Pons (tissue), 1 donor: ENCODE measurements at regions not wholly inside any gene's neighbourhood (a gene's known extent, or its start where the extent isn't known, plus 50 kb on each side); places are given as distances from the start of the nearest gene placed in this dataset.
"Not testable (repeated sequence)": the region's sequence is repeated elsewhere in the genome, so short reads cannot be mapped to it uniquely, and the experiment has no call there.

ENCODE experiments used
- DNase-seq: peaks from one replicate; pipeline ENCODE4 v3.0.0-alpha.2; 2016; ENCODE audit warnings: low spot score

DNA sequence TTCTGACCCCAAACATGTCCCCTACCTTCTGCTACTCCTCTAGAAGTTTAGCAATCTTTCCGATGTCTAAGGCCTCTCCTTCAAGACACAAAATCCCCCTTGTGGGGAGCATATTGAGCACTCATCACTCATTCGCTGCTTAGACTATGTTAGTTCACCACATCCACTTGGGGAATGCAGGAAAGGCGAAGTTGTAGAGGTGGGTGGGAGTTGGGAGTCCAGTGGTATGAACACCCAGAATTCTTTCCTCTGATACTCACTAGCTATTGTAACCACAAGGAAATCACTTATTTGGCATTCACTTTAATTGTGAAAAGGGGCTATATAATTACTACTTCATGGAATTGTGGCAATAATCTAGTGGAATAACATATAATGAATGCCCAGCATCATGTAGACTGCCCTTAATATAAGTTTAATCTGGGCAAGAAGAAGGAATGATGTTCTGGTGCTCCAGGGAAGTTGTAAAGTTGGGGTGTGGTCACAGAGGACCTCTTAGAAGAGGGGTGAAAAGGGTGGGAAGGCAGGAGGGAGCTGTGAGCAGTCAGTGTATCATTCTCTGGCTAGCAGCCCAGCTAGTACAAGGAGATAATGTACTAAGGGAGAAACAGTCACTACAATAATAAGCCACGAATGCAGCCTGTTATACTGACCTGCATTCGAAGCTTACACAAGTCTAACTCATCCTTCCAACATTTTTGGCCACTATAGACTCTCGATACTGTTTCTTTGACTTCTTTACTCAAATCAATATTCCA is 468.2 kb upstream of the DIPK2B start:
- no peak for DNase-seq

DNA sequence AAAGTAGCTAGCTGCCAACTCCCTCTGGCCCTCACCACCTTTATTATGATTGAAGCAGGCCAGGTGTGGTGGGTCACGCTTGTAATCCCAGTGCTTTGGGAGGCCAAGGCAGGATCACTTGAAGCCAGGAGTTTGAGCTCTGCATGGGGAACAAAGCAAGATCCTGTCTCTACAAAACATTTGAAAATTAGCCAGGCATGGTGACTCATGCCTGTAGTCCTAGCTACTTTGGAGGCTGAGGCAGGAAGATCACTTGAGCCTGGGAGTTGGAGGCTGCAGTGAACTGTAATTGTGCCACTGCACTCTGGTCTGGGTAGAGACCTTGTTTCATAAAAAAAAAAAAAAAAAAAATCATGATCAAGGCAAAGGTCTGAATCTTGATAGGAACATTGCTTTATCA is 467.0 kb upstream of the DIPK2B start:
- DNase-seq: no peak

DNA sequence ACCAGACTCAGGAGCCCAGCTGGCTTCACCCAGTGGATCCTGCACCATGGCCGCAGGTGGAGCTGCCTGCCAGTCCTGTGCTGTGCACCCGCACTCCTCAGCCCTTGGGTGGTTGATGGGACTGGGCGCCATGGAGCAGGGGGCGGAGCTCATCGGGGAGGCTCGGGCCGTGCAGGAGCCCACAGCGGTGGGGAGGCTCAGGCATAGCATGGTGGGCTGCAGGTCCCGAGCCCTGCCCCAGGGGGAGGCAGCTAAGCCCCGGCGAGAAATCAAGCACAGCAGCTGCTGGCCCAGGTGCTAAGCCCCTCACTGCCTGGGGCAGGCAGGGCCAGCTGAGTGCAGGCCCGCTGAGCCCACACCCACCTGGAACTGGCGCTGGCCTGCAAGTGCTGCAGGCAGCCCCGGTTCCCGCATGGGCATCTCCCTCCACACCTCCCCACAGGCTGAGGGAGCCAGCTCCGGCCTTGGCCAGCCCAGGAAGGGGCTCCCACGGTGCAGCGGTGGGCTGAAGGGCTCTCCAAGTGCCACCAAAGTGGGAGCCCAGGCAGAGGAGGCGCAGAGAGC is 464.1 kb upstream of the DIPK2B start:
- DNase-seq: no peak

DNA sequence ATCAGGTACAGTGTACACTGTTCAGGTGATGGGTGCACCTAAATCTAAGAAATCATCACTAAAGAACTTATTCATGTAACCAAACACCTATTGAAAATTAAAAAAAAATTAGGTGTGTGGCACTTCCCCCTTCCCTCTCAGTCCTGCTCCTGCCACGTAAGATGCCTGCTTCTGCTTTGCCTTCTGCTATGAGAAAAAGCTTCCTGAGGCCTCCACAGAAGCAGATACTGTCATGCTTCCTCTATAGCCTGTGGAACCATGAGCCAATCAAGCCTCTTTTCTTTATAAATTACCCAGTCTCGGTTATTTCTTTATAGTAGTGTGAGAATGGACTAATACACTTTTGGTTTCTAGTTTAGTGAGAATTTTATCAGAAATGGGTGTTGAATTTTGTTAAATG is 459.8 kb upstream of the DIPK2B start:
- no peak for DNase-seq

DNA sequence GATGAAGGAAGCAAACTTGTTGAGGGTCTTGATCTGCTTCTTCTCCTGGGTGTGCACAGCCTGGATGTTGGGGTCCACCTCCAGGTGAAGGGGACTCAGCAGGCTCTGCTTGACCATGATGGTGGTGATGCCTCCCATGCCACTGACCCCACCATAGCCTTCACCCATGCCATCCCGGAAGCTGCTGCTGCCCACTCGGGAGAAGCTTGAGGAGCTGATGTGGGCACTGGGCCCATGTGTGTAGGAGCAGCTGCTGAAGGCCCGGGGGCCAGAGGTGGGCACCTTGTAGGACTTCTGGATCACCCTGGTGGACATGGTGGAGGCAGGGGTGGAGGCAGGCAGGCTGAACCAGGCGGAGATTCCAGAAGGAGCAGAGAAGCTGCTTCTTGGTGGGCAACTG is 432.7 kb upstream of the DIPK2B start:
- no peak for DNase-seq

DNA sequence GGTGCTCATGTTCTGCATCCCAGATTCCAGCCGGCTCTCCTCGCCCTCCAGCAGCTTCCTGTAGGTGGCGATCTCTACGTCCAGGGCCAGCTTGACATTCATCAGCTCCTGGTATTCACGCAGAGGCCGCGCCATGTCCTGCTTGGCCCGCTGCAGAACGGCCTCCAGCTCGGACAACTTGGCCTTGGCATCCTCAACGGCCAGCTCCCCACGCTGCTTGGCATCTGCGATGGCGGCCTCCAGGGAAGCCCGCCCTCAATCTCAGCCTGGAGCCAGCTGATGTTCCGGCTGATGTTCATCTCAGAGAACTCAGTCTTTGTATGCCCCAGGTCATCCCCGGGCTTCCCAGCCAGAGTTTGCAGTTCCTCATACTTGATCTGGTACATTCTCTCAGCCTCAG is 431.8 kb upstream of the DIPK2B start:
- no peak for DNase-seq

DNA sequence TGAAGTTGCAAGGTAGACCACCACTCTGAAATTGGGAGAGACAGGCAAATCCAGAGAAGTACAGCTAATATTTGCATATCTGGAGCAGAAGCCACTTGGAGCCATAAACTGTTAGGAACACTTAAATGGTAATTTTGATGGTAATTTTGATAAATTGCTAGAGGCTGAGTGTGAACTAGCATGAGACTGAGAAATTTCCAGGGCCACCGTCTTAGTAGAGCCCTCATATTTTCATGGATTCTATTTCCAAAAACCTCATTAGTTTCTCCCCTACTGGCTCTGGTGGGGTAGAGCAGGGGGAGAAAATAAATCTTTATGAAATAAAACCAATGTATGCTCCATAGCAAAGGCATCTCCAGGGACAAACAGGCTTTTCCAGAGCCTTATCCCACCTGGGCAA is 429.4 kb upstream of the DIPK2B start:
- no peak for DNase-seq

DNA sequence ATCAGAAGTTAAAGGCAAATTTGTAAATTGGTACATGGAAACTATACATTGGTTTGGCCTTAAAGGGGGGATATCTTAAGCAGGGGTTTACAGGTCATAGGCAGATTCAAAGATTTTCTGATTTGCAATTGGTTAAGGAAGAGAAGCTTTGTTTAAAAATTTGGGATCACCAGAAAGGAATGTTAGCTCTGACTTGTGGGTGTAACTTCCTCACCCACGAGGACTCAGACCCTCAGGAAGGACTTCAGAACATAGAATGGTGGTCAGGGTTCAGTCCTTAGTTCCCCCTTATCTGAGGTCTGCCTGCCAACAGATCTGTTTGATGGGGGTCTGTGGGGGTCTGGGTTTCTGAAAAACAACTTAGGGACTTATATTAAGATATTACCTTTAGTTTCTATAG is 427.4 kb upstream of the DIPK2B start:
- DNase-seq: no peak

DNA sequence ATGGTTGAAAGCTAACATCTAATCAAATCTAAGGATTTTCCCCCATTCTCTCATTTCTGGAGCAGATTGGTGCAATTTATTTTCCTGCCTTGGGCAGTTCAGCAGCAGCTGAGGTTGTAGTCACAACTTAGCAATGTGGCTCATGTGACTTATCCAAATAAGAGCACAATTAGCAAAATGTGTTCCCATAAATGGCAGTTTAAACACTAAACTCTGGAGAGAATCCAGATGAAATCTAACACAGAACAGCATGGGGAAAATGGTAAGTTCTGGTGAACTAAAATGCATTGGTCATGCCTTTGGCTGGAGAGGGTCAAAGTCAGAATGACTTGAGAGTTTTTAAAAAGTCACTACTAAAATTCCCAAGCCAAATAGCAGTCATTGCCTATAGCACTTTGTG is 422.6 kb upstream of the DIPK2B start:
- no peak for DNase-seq

DNA sequence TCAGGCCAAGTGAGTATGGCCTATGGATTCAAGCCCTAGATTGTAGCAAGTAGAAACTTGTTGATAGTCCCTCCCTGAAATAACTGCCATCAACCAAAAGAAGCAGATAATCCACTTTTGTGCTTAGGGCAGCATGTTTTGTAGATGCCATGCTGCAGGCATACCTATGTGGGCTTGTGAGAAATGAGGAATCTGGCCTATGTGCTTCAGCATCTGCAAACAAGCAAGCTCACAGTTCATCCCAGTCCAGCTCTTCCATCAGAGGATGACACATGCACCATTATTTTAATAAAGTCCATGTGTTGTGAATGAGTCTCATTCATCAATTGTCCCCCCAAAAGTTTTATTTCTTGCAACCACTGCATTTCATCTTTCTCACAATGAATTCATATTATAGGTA is 421.9 kb upstream of the DIPK2B start:
- DNase-seq: no peak

DNA sequence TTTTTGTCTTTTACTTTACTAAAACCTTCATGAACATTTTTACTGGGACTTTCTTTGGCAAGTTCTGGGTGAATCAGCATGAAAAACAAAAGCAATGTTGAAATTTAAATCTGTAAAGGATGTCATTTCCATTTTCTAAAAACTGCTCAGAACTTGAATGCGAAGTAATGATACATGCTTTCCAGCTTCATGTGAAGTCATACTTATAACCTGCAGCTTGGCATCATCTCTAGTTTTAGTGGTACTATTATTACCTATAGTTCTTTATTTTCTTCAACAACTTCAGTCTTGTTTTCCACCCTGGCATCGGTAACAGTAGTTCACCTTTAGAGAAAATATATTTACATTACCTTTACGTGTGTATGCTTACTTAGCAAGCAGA is 421.4 kb upstream of the DIPK2B start:
- no peak for DNase-seq

DNA sequence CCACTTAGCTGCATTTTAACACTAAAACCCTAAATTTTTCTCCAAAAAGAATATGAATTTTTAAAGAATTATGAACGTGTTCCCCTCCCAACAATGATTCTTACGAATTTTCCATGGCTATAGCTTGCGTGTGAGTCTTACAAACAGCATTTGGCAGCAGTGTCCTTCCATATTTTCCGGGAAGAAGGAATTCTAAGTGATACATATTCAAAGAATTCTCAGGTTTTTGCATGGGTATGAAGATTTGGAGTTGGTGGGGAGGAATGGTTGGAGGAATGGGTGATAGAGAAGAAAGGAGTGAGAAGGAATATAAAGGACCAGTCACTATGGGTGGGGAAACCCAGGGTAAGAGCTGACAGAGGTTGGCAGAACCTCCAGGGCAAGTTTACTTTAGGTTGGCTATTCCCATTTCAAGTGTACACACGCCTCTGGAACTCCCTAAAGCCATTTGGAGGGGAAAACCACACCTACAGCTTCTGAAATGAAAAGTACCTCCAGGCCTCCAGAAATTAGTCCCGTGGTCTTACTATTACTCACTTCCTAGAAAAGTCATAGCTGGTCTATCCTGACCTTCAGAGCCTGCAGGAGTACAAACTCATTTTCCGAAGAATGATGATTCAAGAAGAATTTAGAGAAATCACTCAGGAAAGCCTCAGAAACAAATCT is 420.8 kb upstream of the DIPK2B start:
- no peak for DNase-seq

DNA sequence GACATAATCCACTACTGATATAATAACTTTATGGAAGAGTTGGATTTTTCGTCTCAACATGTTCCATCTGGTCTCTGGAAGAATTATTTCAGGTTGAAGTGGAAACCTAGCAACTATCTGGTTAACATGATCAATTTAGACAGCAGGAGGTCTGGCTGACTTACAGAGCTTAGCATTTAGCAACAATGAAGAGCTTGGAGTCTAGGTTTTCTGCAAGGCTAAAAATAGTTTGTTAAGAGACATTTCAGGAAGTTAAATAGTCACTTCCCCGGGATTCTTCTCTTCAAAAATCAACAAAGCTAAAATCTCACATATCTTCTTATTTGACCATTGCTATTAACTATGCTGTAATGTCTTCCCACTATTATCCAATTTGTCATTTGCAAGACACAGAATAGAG is 418.6 kb upstream of the DIPK2B start:
- no peak for DNase-seq

DNA sequence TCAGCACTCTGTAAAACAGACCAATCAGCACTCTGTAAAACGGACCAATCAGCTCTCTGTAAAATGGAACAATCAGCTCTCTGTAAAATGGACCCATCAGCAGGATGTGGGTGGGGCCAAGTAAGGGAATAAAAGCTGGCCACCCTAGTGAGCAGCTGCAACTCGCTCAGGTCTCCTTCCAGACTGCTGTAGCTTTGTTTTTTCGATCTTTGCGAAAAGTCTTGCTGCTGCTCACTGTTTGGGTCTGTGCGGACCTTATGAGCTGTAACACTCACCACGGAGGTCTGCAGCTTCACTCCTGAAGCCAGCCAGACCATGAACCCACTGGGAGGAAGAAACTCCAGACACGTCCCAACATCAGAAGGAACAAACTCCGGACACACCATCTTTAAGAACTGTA is 414.9 kb upstream of the DIPK2B start:
- not testable (repeated sequence) for DNase-seq

DNA sequence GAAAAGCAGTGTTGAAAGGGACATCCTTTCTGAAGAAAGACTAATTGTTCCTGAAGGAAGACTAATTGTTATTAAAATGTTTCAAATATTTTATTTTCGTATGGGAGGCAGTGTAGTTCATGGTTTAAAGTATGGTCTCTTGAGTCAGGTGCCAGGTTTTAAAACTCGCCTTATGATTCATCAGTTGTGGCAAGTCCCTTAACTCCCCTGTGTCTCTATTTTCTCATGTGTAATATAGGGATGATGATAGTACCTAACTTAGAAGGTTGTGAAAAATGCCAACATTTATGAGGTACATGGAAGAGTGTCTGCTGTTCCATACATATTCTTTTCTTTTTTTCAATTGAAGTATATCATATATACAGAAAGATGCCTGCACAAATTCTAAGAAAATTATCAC is 414.2 kb upstream of the DIPK2B start:
- DNase-seq: no peak

DNA sequence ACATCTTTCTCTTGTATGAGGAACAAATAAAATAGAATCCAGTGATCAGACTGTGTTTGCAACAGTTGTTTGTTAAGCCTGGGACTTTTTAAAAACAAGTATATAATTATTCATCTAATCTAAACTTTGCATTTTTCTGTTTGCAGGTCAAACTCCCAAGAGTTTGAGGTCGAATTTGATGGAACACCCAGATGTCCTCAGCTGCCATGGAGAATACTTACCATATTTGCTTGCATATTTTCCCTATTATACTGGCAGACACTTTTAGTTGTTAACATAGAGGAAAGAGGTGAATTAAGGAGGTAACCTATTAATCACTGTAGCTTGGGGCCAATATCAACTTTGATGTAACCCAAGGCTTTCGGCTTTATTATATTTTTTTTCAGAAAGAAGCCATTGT is 401.5 kb upstream of the DIPK2B start:
- DNase-seq: no peak

DNA sequence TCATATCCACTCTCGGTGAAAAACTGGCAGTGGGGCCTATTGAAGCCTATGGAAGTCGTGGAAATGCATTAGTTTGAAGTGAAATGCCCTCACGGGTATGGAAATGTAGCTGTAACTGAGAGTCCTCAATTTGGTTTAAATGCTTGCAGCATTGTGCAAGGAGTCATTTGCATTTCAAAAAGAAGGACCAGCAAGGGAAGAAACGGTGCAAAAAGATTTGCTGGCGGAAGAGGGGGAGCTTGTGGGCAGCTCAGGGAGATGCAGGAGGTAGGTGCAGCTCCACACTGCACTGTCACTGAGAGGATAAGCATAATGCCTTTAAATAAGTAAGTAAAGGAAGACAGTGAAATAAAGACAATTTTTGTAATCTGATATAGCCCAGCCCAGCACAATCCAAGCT is 400.4 kb upstream of the DIPK2B start:
- DNase-seq: no peak

DNA sequence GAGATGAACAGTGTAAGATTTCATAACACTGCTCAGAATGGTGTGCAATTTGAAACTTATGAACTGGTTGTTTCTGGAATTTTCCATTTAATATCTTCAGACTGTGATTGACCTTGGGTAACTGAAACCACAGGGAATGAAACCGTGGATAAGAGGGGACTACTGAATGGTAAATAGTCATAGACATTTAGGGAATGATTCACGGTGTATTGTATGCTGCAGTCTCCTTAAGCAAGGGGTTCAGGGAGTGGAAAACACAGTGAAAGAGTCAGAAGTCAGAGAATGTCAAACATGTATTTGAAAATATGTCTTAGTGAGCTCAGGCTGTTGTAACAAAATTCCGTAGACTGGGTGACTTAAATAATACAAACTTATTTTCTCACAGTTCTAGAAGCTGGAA is 398.2 kb upstream of the DIPK2B start:
- no peak for DNase-seq

DNA sequence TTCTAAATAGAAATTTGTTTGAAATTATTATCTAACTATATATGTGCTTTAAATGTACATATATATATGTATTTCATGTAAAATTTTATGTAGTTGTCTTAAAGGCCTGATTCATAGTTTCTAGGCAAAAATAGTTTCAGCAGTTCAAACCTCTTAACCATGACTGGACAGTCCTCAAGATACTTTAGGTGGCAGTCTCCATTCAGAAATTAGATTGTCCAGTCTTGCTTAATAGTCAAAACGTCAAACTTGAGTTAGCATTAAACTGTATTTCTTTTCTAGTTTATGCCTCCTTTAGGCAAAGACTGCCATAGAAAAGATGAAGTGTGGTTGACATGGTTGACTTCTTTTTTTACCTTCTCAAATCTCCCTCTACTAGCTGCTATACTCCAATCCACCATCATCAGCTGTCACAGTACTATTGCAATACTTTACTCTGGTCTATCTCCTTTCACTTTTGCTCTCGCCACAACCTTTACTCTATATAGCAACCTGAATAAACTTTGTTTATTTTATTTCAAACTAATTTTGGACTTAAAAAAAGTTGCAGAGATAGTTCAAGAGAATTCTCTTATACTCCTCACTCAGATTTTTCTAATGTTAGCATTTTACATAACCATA is 395.6 kb upstream of the DIPK2B start:
- no peak for DNase-seq

DNA sequence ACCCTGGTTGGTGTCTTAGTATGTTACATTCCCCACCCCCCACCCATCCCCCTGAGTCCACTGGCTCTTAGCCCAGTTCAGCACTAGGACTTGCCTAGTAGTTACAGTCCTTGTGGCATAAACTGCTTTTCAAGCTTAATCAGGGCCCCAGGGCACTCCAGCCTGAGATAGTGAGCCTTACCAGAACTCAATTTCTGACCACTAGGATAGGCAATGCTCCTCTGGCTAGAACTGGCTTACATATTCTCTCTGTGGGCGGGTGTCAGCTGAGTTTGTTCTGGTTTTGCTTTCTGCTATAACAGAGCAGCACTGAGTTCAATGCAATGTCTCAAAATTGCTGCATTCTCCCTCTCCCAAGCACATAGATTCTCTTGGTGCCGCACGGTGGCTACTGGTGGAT is 391.4 kb upstream of the DIPK2B start:
- DNase-seq: no peak

DNA sequence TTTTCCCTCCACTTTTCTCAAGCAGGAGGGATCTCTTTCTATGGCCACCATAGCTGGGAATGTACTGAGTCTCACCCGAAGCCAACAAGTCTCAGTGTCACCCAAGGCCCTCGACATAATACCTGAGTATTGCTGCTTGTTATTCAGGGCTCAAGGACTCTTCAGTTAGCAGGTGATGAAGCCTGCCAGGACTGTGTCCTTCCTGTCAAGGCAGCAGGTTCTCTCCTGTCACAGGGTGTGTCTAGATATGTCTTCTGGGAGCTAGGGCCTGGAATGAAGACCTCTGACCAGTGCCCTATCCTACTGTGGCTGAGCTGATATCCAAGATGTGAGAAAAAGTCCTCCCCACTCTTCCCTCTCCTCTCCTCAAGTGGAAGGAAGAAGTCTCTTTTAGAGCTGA is 391.0 kb upstream of the DIPK2B start:
- no peak for DNase-seq

DNA sequence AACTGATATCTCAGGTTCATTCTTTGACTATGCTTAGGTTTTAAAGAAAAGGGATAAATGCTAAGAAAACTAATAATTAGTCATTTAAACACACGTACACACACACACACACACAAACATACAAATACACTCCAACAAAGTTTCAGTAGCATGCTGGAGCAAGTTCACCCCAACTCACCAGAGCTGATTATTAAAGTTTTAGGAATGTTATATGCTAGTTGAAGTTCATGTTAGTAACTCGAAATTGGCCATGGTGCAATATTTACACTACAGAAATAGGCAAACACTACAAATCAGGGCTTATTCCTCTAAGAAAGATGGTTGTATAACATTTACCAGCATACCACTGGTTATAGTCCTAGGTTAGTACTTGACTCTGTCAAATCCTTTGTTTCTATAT is 384.0 kb upstream of the DIPK2B start:
- no peak for DNase-seq

DNA sequence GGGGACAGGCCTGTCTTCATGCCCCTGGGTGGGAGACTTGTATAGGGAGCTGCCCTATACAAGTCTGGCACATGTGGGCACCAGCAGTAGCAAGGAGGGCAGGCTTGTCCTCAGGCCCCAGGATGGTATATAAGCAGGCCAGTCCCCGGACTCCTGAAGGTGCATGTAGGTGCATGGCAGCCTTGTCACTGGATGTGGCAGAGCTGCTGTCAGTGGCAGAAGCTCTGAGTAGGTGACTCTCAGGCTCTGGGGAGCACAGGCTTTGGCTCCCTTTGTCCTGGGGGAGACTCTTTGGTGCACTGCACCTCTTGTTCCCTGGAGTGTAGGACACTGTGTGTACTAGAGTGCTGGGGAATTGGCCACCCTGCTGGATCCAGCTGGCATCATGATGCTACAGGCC is 376.7 kb upstream of the DIPK2B start:
- DNase-seq: no peak
